Activated T-cell treated with anti-CD3 and anti-CD28 coated beads, Interleukin-2, amount 50 U/mL, for 48 hours (primary cell): ENCODE measurements at regions not wholly inside any gene's neighbourhood (a gene's known extent, or its start where the extent isn't known, plus 50 kb on each side); places are given as distances from the start of the nearest gene placed in this dataset.
"Not testable (repeated sequence)": the region's sequence is repeated elsewhere in the genome, so short reads cannot be mapped to it uniquely, and the experiment has no call there.

Experiments used
- DNase-seq, 2 experiments: peaks; one replicate each; pipeline ENCODE4 v3.0.0-alpha.2; 2020

DNA sequence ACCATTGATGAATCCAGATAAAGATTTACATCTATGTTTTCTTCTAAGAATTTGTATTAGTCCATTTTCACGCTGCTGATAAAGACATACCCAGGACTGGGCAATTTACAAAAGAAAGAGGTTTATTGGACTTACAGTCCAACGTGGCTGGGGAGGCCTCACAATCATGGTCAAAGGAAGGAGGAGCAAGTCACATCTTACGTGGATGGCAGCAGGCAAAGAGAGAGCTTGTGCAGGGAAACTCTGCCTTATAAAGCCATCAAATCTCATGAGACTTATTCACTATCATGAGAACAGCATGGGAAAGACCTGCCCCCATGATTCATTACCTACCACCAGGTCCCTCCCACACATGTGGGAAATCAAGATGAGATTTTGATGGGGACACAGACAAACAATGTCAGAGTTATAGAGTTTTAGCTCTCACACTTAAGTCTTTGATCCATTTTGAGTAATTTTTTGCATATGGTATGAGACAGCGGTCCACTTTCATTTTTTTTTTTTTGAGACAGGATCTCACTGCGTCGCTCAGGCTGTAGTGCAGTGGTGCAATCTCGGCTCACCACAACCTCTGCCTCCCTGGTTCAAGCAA is 53.5 kb upstream of the JADE2 start:
- DNase-seq = not testable (repeated sequence)

DNA sequence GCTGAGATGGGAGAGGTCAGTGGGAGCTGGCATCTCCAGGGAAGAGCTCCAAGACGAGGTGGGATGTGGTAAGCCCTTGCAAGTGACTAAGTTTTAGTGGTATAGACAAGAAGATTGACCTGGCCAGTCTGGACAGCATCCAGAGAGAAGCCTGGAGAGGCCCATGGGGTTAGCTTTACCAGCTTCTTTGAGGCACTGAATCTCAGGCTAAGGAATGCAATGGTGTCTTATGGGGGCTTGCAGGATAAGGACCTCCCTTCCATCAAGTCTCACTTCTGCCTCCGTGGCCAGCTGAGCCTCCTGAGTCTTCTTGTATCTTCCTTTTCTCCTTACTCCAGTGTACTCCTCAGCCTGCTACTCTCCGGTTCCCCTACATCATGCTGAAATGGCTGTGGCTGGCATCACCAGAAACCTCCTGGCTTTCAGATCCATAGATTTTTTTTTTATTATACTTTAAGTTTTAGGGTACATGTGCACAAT is 56.5 kb upstream of the JADE2 start:
- DNase-seq = no peak

DNA sequence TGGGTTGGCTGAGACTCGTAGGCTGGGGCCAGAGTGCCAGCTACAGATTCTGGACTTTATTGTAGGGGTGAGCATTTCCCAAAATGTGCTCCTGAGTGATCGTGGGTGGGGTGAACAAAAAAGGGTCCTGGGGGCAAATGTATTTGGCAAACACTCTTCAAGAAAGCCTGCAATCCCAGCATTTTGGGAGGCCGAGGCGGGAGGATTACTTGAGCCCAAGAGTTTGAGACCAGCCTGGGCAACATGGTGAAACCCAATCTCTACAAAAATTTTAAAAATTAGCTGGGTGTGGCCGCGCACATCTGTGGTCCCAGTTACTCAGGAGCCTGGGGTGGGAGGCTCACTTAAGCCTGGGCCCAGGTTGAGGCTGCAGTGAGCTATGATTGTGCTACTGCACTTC is 55.5 kb upstream of the CDKN2AIPNL start:
- DNase-seq = no peak

DNA sequence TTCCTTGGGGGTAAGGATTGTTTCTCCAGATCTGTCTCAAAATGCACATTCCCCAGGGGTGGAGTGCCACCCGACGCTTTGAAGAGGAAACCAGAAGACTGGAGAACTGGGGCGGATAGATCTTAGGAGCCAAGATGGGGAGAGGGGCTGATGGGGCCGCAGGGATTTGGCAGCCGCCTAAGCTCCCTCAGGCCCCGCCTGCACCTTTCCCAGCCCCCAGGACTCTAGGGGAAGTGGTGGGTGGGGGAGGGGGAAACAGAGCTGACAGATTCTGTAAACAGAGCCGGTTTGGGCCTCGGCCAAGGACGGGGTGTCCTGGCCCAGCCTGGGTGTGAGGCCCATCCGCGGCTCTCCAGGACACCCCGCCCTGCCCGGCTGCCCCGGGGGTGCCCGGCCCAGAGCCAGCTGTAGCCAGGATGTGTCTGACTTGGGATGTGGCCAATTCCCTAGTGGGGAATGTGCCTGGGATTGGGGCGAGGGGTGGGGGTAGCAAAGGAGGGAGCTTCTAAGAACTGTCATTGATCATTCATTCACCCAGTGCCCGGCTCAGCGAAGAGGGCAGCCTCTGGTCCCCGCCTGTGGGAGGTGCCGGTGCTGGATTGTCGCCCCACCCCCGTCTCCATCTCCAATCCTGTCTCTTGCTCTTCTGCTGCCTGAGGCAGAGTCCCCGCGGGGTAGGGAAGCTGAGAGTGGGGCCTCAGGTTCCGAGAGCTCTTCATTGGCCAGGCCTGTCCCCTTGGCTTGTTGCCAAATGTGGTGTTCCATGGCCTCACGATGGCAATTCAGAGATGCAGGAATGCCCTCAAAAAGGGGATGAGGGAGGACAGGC is 54.8 kb upstream of the CDKN2AIPNL start:
- DNase-seq = peak; percentile 64

DNA sequence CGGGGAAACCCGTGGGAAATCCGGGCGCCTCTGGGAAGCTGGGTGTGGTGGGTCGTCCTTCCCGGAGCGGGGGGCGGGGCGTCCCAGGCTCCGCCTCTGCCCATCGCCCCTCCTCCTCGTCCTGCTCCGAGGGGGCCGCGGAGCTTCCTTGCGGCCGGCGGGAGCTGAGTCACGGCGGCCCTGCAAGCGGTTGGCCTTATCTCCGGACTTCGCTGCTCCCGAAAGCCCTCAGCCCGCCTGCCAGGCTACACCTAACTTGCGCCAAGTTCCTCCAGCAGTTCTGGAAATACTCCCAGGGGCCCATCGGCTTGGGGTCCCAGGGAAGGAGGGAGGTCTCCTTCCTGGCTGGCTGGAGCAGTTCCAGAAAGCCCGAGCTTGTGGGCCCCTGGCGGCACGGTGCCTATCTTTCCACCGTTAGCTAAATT is 54.1 kb upstream of the CDKN2AIPNL start:
- DNase-seq = peak; percentile 75 to 81

DNA sequence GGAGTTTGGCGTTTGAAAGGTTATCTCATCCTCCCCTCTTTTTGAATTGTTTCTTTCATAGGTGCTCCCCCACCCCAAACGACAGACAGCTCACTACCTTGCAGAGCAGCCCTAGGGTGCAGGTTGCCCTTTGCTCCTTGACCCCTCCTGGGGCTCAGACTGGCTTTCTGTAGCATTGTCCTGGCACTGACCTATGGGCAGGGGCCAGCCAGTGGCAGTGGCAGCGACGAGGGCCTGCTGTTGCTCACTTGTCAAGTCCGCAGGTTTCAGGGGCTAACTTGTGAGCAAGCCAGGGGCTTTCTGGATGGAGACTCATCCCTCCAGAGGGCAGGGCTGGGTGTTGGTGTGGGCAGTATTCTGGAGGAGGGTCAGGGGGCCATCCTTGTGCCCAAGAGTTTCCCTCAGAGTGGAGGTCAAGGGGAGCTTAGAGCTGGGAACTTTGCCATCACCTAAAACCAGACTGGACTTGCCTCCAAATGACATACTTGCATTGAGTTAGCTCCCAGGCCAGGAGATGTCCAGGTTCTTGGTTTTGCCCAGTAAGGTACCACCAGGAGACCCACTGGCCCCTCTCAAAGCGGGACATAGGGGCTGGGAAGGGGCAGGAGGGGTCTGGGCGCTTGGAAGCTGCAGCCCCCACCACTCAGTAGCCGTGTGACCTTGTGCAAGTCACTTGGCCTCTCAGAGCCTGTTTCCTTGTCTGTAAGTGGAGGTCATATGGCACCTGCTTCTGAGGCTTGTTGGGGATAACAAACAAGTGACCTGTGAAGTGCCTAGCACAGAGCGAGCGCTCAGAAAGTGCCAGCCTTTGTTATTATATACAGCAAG is 53.5 kb upstream of the CDKN2AIPNL start:
- DNase-seq = no peak

DNA sequence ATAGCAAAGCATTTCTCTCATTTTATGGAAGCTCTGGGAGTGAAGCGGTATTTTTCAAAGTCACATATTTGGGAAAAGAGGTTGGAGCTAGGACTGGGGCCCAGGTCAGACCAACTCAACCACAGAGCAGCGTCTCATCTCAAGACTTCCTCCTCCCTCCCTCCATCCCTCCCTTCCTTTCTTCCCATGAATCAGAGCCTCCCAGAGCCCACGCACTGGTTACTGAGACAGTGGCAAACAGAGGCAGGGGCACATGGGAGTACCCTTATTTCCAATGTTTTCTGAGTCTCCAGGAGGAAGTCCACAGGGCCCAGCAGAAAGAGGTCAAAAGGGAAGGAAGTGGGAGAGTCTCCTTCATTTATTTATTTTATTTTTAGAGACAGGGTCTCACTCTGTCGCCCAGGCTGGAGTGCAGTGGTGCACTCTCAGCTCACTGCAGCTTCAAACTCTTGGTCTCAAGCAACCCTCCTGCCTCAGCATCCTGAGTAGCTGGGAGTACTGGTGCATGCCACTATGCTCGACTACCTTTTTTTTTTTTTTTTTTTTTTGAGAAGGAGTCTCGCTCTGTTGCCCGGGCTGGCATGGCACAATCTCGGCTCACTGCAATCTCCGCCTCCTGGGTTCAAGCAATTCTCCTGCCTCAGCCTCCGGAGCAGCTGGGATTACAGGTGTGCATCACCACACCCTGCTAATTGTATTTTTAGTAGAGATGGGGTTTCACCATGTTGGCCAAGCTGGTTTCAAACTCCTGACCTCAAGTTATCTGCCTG is 52.5 kb upstream of the CDKN2AIPNL start:
- DNase-seq = no peak

DNA sequence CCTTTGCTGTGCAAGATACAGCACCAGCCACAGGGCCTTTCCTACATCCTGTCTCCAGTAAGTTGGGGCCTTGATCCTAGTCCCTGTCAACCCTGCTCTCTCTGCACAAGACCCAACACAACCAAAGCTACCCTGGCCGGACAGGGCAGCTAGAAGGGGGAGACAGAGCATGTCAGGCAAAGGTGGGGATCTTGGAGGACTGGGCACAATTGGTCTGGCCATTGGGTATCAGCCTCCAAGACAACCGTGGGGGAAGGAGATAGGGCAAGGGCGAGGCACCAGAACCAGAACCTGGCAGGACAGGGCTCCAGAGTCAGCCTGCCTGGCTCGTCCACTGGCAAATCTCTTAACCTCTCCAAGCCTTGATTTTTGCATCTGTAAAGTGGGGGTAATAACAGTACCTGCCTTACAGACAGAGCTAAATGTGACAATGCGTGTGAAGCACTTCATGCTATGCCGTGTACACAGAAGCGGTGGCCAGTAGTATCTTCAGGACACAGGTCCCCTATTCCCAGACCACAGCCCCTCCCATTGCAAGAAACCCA is 51.6 kb upstream of the CDKN2AIPNL start:
- no peak for DNase-seq

DNA sequence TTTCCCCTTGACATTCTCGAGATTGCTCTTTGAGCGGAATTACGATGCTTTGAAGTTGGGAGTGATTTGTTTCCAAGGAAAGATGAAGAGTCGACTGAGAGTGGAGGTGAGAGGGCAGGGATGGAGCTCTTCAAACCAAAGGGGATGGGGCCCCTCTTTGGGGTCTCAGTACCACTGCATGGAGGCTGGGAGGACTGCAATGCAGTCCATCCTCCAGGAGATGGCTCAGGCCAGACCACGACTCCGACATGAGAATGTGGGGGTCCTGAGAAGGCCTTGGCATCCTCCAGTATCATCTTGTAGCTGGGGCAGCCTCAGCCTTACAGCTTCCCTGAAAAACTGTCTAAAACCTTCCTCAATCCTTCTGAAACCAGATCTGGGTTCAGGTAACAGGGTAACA is 51.1 kb upstream of the CDKN2AIPNL start:
- DNase-seq = no peak

DNA sequence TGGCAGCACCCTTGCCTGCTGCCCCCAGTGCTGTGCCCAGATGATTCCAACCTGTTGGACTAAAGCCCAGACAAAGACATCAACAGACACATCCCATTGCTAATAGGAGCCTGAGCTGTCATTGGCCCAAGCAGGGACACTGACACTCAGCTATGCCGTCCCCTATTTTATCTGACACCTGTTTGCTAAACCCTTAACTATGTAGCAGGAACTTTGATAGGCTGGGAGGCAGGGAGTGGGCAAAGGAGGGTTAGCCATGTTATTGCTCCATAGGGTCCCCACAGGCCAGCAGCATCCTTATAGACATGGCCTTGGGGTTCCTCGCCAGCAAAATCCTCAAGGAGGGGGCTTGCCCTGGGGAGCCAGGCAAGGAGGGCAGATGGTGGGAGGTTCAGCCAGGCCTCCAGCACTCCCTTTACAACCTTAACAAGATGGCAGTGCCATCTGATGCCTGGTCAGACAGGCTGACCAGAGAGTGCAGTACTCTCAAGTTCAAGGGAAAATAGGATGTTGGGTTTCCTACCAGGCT is 50.4 kb upstream of the CDKN2AIPNL start:
- DNase-seq = no peak
